COLO668 (cell line): ENCODE measurements at regions not wholly inside any gene's neighbourhood (a gene's known extent, or its start where the extent isn't known, plus 50 kb on each side); places are given as distances from the start of the nearest gene placed in this dataset.

Experiments
- DNase-seq: peaks from one replicate; lab custom pipeline; 2025; ENCODE audit not compliant: unreplicated experiment; lab: John Stamatoyannopoulos, UW

DNA sequence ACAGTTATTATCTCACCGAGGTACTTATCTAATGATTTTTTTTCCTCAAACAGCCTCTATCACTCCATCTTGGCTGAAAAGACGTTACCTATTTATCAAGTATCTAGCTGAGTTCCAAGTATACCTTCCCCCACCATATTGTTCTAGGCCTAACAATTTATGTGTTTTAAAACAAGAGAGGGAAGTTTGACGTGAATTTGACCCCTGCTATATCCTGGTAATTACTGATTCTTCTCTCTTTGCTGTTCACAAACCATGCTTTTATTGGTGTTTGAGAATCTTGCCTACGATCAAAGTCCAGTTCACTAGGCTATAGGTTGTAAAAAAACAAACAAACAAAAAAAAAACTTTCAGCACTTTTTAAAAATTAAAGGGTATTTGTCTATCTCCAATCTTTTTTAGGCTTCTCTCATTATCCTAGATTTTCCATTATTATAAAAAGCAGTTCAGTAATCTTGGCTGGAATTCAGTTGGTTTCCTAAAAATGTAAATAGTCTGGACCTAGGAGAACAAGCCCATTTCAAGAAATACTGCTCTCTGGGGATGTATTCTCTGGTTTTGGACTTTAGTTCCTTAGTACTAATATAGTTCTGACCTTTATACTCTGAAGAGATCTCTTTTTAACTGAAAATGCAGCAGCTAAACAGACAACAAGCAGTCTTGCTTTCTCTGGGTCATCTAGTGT lies 505.4 kb downstream of the CPS1 start:
- no peak for DNase-seq

DNA sequence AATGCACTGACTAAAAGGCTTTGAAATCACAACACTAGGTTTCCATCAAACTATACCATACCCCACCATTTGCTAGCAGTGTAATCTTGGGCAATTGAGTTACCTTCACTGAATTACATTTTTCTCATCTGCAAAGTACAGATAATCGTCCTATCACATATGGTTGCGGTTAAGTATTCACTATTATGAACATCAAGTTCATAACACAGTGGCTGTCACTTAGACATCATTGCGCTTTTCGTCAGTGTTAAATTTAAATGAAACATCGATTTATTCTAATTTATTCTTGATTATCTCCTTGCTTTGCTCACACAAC lies 505.9 kb downstream of the CPS1 start:
- no peak for DNase-seq

DNA sequence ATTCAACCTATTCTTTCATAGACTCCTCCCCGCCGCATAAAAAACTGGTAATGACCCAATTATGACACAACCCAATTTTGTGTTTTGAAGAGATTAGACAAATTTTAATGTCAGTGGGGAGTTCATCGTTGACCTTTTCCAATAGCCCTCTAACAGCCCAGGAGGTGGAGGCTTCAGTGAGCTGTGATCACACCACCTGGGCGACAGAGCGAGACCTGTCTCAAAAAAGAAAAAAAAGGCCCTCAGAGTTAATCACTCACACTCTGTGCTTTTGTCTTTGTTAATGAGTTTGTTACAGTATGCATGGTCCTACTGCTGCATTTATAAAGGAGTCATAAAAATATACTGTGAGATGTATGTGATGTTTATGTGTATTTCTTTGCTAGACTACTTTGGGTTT lies 510.6 kb downstream of the CPS1 start:
- no peak for DNase-seq

DNA sequence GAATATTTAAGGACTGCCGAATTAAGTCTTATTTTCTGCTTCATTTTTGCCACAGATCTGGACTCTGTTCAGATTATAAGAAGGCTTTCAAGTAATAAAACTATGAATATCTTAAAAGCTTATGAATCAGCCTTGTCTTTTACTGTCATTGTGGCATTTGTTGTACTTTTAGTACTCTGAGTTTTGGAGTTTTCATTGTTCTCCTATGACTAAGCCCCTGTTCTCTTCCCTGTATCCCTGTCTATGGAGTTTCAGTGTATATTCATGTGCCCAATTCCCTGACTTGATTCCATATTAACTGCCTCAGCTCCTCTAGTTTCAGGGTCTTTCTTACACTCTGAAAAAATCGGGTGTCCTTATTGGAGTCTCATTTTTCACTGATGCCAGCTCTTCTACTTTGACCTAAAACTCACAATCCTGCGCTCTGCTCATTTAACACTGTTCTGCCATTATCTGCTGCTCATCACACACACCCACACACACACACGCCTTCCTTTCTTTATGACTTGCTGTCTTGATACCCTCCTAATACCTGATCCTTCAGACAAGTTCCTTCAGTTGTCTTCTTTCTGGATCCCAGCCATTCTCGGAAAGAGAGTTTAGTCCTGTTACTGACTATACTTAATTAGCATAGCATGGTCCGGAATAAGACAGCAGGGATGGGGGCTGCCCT lies 511.8 kb downstream of the CPS1 start:
- no peak for DNase-seq

DNA sequence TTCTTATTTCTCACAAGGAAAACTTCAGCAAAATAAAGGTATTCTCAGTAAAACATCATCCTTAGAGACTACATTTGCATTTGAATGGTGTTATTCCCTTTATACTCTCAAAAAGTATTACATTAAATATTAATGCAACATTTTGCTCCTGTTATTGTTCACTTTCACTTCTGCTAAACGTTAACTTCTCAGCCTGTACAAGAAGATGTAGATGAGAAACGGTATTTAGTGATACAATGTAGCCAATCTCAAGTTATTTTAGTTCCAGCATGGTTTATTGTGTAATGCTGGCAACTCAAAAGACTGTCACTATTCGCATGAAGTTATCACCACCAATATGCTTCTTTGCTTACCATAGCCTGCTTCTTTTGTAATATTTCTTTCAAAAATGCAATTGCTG lies 514.1 kb downstream of the CPS1 start:
- no peak for DNase-seq

DNA sequence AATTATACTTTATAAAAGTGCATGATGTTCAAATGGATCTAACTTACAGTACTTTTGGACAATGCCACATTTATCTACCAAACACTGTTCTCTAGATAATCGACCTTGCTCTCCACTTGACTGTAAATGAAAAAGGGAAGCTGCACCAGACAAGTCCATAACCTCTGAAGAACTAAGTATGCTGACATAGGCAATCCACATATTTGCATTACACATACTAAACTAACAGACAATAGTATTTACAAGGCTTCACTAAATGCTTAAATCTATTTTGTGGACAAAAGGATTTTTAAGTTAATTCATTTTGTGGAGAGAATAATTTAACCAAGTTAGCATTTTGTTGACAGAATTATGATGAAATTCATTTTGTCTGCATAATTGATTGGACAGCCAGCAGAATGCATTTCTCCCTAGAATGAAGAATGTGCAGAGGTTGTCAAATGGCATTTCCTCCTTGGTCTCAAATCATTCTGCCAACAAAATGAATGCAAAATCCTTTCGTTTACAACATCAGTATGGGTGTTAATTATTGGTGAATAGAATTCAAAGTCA lies 520.9 kb downstream of the CPS1 start:
- no peak for DNase-seq

DNA sequence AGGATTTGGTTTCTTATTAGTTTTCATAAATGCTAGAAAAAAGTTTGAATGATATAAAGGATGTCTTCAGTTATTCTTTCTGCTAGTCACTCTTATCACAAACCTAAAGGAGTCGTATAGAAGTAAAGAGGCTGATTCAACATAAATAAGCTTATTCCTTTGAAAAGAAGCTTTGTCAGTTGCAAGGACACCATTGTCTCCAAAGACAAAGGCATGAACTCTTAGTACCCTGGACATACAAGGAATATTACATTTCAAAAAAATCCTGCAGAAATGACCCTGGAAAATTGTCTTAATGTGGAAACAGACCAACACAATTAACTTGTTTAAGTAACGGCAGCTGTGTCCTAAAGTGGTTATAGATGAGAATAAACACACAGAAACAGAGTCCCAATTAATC lies 528.0 kb downstream of the CPS1 start:
- DNase-seq: no peak

DNA sequence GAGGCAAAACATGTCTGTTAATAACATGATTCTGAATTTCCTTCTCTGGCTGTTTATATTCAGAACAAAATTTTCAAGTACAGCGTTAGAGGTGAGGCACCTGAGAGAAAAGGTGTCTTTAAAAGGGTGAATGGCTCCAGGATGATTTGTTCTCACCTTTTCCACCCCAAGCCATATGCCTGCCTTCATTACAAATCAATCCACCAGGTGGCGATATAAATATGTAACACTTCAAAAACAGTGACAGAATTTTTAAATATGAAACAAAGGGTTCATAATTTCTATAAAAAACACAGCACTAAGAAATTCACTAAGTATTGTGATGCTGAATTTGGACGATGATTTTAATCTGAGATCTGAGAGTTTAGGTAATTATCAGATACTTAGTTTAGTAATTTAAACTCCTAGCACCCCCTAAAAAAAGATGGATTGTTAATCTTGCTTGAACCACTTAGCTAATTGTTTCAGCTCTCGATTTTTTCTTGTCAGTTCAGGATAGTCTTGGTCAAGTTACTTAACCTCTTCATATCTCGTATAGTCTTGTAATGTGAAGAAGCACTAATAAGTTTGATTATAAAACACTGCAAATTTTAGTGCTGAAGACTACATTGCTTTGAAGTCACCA lies 528.8 kb downstream of the CPS1 start:
- peak; percentile 2 for DNase-seq

DNA sequence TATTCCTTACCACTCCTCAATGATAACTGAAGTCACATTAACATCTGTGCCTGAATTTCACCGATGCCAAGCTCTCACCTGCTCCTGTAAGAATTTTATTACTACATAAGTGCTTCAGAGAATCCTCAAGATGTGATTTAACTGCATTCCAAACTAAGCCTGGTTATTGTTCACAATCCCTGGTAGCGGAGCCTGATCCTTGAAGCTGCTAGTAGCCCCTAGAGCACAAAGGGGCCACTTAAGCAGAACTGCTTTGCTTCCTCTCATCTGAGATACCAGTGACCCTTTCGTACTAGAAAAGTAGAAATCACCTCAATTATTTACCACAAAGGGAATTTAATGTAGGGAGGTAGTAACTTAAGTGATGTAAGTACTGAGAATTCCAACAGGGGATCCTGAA lies 529.6 kb downstream of the CPS1 start:
- DNase-seq: no peak

DNA sequence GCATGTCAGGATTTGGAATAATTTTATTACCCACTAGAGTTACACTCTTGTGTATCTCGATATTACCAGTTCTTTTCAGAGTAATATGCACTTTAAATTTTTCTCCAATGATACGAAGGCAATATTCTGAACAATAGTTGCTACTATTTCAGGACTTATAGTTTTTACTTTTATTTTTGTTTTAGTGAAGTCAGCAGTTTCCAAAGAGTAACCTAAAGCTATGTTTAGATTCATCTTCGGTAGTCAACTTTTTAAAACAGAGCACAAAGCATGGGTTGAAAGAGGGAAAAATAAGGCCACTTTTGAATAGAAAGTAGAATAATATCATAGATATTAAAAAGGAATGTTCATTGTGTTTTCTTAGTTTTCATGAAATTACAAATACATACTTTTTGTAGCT lies 532.7 kb downstream of the CPS1 start:
- no peak for DNase-seq

DNA sequence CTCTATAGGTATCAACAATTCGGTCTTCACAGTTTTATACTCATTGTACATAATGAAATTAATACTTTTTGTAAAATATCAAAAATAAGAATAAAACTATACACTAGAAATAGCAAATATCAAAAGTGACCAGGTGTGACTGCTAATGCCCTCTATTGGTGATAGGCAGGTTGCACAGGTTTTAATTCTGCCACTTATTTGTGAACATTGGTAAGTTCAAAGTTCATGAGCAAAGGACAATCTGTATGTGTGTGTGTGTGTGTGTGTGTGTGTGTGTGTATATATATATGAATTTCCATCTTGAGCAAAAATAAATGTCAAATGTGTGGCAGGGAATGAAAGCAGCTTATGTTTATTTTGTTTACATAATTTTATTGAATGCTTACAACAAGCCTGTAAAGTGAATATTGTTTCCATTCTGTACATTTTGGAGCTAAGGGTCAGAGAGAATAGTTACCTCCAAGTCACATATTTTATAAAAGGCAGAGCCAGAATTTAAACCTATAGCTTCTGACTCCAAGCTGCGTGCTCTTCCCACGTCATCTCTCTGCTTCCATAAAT lies 537.4 kb downstream of the CPS1 start:
- DNase-seq: no peak

DNA sequence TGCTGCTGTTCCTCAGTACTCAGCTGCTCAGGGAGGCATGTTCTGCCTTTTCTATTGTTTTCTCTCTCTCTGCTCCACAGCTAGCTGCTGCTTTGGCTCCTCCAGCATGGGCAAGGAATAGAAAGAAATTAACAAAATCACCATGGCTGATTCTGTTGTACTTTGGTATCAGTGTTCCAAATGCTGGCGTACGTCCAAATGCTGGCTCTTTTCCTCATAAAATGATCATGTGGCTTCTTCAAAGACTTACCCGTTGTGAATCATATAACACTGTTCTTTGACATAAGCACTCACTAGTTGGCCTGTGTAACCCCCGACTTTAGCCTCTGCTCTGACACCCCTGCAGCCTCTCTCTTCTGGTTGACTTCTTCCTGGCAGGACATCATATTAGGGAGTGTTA lies 547.6 kb downstream of the CPS1 start:
- no peak for DNase-seq

DNA sequence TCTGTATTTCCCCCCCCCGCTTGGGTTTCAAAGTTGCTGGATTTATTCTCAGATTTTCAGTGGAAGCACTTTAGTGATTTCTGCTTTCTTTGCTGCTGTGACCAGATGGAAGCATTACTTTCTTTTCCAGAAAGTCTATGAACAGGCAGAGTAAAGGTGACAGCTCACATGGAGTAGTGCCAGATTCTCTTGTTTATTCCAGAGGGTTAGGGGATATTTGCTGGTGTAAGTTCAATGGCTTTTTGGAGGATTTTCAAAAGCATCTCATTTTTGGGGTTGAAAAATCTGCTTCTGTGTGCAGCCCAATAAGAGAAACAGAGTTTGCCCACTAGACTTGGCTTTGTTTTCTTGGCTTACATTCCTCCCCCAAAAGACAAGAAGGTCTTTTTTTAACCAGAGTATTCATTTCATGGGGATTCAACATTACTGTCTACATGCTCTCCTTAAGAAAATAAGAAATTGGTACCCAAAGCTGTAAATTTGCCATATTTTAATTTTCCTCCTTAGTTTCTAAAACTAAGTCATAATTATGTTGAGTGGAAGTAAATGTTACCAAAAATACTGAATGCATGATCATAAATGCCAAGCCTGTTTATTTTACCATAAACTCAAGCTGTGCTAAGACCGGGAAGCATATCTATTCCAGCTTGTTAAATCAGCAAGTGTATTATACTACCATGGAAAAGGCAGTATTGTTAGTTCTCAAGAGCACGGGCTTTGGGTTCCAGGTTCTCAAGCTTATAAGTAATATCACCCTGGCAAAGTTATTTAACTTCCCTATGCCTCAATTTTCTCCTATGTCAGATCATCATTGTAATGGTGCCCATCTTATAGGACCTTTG lies 557.2 kb downstream of the CPS1 start:
- DNase-seq: no peak

DNA sequence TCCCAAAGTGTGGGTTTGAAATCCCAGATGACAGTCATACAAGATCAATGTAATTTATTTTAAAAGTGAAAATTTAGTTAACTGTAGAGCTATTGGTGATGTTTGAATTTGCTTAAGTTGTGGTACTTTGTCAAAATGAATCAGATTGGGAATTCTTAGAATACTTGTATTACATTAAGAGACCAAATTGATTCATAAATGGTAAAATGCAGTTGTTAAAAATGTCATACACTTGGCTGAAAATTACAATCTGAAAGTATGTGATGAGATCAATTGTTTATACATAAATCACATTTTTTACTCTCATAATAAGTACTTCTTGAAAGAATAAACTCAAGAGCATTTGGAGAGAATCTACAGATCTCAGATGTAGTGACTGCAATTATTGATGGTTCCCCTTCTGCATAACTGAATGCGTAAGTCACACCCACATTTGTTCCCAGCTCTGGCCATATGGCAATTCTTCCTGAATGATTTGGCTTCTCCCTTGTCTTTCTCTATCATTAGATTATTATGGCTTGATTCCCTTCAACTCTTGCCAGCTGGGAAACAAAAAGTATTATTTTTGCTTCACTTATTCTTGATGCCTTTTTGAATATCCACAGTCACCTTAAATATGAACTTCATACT lies 558.5 kb downstream of the CPS1 start:
- no peak for DNase-seq

DNA sequence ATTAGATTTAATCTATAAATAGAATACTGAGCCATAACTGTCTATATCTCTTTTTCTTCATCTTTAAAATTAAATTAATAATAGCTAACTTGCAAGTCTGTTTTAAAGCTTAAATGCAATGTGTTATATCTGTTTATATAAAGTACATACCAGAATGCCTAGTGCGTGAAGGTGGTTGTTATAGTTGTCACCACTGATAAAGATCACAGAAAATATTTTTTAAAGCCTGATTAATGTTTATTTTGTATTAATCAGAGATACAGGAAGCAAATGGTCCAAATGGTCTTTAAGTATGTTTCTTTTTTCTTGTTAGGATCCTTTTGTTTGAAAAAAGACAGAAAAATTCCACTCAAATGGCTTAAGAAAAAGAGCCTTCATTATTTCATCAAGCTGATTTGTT lies 560.6 kb downstream of the CPS1 start:
- DNase-seq: no peak

DNA sequence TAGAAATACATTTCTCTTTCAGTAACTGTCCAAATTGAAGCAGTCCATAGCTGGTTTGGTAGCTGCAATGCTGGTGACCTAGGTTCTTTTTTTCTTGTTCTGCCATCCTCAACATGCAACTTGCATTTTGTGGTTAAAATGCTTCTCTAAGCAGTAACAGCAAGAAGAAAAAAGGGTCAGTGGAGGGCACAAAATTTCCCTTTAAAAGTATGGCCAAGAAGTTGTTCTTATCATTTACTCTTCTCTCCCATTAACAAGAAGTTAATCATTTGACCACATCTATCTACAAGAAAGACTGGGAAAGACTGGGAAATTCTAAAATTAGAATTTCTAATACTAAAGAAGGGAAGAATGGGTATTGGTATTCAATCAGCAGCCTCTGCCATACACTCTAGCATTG lies 569.9 kb downstream of the CPS1 start:
- no peak for DNase-seq

DNA sequence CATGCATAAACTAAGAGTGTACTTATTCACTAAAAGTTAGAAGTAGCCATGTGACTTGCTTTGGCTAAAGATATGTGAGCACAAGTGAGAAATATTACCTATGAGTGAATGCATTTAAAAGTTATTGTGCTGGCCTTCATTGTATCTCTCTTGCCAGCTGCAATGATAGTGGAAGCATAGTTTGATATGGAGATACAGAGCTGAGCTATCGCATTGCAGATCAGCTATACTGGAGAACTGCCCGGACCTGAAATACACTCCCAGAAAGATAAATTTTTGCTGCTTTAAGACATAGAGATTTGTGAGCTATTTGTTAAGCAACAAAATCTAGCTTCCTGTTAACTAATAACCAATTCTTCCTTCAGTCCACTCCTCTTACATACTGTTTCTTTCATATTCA lies 571.1 kb downstream of the CPS1 start:
- no peak for DNase-seq

DNA sequence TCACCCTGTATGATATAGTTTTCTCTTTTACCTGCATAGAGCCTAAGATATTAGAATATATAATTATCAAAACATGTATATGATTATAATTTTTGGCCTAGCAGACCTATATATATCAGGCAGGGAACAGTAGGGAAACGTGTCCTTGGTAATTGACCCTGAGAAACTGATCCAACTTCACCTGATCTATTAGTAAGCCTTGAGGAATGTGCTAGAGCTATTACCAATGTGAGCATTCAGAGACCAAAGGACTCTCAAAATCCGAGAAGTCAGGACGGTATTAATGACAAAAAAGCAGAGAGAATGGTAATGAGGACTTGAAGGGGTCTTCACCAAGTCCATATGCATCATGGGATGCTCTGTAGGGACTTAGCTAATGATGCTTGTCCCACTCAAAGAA lies 571.9 kb downstream of the CPS1 start:
- no peak for DNase-seq

DNA sequence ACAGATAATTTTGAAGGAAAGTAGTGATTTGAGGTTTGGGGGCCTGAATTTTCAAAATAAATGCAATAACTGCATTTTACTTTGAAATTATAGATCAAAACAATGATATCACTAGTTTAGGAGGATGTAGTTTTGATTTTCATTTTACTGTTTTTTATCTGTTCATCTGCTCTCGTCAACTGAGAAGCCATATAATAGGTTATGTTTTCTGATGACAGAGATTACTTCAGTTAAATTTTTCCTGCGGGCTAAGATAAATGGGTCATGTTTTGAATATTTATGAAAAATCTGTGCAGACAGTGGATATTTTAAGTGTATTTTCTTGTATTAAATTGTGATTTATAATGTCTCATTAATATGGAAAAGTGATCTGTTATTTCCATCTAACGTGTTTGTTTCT lies 573.4 kb downstream of the CPS1 start:
- no peak for DNase-seq

DNA sequence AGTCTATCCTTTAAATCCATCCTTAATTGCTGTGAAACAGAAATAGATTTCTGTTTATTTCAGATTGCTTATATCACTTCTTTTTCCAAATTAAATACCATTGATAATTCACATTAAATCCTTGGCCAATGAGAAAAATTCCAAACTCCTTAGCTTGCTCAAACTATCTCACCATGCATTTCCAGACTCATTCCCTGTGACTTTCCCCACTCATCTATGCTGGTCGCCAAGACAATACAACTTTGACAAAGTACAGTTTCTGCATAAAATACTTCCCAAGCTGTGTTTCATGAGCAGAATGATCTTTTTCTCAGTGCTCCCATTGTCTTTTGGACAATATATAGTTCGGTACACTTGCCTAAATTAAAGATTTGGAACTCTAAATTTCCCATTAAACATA lies 575.6 kb downstream of the CPS1 start:
- no peak for DNase-seq

DNA sequence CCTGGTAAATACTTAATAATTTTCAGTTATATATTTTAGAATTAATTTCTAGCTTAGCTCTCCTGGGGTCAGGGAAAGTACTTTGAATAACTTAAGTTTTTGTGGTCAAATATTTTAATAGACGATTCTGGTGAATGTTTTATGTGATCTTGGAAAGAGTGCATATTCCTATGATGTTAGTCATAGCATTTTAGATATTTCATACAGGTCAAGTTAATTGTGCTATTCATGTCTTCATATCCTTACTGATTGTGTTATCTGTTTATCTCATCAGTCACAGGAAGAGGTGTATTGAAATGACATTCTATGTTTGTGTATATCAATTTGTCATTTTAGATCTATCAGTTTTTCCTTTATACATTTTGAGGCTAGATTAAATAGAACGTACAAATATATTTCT lies 576.2 kb downstream of the CPS1 start:
- DNase-seq: no peak
